ENCODE measurements at regions not wholly inside any gene's neighbourhood (a gene's known extent, or its start where the extent isn't known, plus 50 kb on each side); places are given as distances from the start of the nearest gene placed in this dataset.
"Not testable (repeated sequence)": the region's sequence is repeated elsewhere in the genome, so short reads cannot be mapped to it uniquely, and the experiment has no call there.

- TF ChIP-seq CTCF (conservative IDR thresholded peaks at IDR 0.05); EZH2 (IDR thresholded peaks at IDR 0.05; ENCODE audit: low read depth): not testable (repeated sequence)
Measured at GRCh38 chr15:20402586-20402985, 139.0 kb downstream of the GOLGA6L6 start.
